HT1080 (cell line): ENCODE measurements at regions not wholly inside any gene's neighbourhood (a gene's known extent, or its start where the extent isn't known, plus 50 kb on each side); places are given as distances from the start of the nearest gene placed in this dataset.

Experiments
- DNase-seq: peaks from one replicate; pipeline ENCODE4 v3.0.0-alpha.2; 2015; ENCODE audit warnings: low read depth

GRCh38 chr4:13250263-13250662 lies 233.9 kb downstream of the RAB28 start:
- DNase-seq = no peak

- peak; percentile 7 for DNase-seq
Observed at GRCh38 chr4:13248621-13249298, 235.4 kb downstream of the RAB28 start.

GRCh38 chr4:13246107-13246506 lies 238.0 kb downstream of the RAB28 start:
- no peak for DNase-seq

DNA sequence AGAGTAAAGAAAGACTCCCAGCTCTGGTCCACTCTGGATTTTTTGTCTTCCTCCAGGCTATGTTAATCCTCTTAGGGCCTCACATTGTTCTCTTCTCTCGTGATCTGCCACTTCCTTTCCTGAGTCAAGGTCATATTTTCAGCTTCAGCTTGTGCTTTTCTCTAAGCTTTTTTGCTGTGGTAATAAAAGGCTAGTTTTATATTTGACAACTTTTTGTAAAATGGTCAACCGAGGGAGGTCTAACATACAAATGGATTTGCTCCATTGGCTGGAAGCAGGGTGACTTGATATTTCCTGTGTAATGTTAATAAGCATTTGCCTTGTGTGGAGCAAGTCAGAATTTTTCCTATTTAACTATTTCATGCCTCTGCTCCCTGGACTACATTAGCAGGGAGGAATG lies 239.7 kb downstream of the RAB28 start:
- DNase-seq = no peak

DNA sequence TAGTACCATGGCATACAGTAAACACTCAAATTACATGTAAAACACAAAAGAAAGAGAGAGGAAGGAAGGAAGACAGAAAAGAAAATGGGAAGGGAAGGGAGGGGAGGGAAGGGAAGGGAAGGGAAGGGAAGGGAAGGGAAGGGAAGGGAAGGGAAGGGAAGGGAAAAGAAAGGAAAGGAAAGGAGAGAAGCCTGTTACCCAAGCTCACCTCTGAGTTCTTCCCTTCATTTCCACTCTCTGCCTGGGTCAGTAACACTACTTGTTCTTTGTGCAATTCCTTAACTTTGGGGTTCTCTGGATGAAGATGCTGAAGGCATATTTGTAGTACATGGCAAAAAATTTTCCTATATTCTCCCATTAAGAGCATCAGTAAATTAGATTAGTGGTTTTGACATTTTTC lies 241.0 kb downstream of the RAB28 start:
- no peak for DNase-seq

DNA sequence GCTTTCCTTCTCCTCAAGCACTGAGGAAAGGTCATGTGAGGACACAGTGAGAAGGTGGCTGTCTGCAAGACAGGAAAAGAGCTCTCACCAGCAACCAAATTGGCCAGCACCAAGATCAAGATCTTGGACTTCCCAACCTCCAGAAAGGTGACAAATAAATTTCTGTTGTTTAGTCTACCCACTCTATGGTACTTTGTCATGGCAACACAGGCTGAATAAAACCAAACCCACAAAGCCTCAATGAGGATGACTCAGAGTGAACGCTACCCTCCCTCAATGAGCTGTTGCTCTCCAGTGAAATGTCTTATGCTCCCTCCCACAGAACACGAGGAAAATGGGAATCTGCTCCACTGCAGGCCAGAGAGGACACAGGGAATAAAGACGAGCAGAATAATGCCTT lies 244.1 kb downstream of the RAB28 start:
- DNase-seq = peak; percentile 94

DNA sequence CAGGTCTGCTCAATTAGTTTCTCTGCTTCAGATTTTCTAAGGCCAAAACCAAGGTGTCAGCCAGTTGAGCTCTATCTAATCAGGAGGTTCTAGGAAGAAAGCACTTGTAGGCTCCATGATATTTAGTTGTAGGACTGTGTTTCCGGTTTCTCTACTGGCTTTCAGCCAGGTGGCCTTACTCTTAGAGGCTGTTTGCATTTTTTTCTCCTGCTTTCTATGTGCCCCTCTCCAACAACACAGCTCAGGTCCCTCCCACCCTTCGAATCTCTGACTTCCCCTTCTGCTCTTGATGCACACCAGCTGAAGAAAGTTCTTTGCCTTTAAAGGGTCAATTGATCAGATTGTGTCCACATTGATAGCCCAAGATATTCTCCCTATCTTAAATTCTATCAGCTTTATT lies 245.2 kb downstream of the RAB28 start:
- no peak for DNase-seq

- DNase-seq = no peak
Observed at GRCh38 chr4:13236485-13236884, 247.7 kb downstream of the RAB28 start.

GRCh38 chr4:13233755-13234154 lies 250.4 kb downstream of the RAB28 start:
- DNase-seq = no peak

GRCh38 chr4:13219971-13220370 lies 264.2 kb downstream of the RAB28 start:
- DNase-seq = no peak

DNA sequence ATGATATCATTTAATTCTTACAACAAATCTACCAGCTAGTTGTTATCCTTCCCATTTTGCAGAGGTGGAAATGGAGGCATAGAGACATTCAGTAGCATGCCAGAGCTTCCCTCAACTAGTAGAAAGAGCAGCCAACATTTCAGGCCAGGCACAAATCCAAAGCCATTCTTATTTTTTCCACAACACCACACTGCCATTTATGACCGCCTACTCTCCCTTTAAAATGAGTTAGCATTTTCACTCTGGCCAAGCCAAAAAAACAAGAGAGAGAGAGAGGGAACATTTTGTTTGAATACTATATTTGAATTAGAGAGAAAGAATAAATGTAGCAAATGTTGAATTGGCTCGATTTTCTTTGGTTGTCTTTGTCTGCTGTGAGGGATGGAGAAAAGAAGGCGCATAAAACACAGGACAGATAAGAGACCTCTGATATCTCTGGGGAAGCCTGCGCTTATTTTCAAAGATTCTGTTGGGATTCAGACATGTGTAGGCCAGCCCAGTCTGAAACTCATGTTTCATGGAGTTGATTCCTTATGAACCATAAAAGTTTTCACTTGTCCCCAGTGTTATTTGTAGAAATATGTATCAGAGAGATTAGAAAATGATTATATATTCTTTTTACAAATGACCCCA lies 265.7 kb downstream of the RAB28 start:
- no peak for DNase-seq

DNA sequence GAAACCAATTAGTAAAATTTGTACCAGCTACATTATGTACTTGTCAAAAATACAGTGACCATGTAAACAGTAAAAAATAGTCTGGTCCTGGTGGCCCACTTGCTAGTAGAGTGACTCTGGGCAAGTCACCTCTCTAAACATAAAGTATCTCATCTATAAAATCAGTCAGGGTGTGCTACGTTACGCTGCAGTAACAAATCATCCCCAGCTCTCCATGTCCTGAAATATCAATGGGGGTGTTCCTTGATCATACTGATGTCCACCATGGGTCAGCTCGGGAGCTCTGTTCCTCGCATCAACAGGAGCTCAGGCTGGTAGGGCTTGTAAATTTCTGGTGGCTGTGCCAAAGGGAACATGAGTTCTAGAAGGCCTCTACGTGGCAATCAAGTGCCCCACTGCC lies 268.6 kb downstream of the RAB28 start:
- no peak for DNase-seq

GRCh38 chr4:13212936-13213335 lies 271.2 kb downstream of the RAB28 start:
- no peak for DNase-seq

- no peak for DNase-seq
Observed at GRCh38 chr4:13209600-13209999, 274.5 kb downstream of the RAB28 start.

- no peak for DNase-seq
Observed at GRCh38 chr4:13208558-13209193, 275.5 kb downstream of the RAB28 start.

- no peak for DNase-seq
Observed at GRCh38 chr4:13207226-13207625, 276.9 kb downstream of the RAB28 start.

GRCh38 chr4:13203101-13203500 lies 281.0 kb downstream of the RAB28 start:
- DNase-seq = no peak

DNA sequence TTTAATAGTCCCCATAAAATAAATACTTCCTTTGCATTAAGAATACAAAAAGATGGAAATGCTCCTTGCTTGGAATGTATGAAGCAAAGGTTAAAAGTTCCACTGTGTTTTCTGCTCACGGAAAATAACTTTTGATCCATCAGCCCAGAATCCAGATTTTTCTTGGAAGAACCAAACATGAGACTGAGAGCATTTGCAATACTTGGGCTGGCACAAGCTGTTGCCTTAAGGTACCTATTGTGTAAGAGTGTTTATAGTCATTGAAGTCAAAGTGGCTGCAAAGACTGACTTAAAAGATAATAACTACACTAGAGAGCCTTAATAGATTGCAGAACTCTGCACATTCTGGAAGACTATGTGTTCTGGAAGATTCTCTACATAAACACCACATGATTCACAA lies 281.4 kb downstream of the RAB28 start:
- no peak for DNase-seq

GRCh38 chr4:13201241-13201640 lies 282.9 kb downstream of the RAB28 start:
- DNase-seq = peak; percentile 22

DNA sequence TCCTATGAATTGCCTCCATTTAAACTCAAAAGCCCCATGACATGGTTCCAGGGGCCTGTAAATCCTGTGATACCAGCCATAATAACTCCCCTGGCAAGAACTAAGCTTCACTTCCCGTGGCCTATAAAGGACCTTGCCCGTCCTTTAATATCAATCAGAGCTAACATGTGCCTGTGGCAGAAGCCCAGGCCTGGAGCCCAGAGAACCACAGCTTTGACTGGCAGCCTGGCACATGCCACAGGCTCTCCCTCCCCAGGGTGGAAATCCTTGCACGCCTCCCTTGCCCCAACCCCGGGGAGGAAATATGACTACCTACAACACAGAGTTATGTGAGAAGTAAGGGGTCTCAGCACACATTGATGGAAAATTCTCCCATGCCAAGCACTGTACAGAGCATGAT lies 287.4 kb downstream of the RAB28 start:
- no peak for DNase-seq

GRCh38 chr4:13193662-13194061 lies 290.5 kb downstream of the RAB28 start:
- no peak for DNase-seq

GRCh38 chr4:13190093-13190721 lies 293.9 kb downstream of the RAB28 start:
- DNase-seq = no peak
